ENCODE measurements at regions not wholly inside any gene's neighbourhood (a gene's known extent, or its start where the extent isn't known, plus 50 kb on each side); places are given as distances from the start of the nearest gene placed in this dataset.
"Not testable (repeated sequence)": the region's sequence is repeated elsewhere in the genome, so short reads cannot be mapped to it uniquely, and the experiment has no call there.

DNA sequence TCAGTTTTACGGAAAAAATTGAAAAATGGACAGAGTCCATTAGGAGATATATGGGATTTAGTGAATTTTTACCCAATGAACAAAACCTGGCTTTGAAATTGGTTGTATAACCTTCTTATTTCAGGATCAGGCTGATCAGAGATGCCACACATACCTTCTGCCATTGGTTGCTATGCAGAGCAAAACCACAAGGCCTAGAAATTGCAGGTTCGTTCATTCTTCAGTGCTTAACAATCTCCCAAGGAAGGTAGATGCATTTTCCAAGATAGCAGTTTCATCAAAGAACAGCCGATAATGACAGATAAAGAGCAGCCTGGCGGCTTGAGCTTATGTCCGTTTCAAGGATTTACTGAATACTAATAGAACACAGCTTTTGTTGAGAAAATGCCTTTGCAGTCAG is 868.8 kb downstream of the EPHA4 start:
- DNase-seq (ENCODE audit: extremely low read depth in 1 of 2, low read depth in 1 of 2): no peak

DNA sequence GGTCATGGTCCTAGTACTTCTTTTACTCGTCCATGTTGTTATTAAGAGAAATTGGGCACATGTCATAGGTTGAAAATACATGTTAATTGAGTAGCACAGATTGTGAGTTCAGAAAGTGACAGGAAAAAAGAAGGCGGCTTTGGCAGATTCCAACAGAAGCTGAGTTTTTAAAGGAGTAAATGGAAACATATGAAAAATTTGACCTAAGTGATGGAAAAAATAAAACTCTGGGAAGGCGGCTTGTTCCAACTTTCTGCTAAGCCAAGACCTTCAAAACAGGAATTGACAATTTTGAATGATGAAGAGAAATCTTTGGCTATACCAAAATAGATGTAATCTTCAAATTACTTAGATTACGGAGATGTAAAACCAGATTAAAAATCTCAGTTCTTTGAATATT is 868.0 kb downstream of the EPHA4 start:
- no peak for DNase-seq (ENCODE audit: extremely low read depth in 1 of 2, low read depth in 1 of 2)

DNA sequence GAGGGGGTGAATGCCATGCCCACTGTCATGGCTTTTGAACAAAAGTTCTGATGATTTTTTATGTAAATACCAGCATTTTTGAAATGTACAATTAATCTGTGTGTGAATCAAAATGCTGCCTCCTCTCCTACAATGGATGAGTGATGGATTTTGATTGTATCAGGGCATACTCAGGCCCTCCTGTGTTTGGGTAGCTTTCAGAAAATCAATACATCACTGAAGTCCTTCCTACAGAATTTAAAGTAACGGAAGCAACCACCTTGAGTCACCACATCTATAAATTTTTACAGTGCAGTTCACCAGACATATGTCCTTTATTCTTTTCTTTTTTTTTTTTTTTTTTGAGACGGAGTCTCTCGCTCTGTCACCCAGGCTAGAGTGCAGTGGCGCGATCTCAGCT is 867.3 kb downstream of the EPHA4 start:
- DNase-seq (ENCODE audit: extremely low read depth in 1 of 2, low read depth in 1 of 2): no peak

- no peak for DNase-seq (ENCODE audit: extremely low read depth in 1 of 2, low read depth in 1 of 2)
These were observed 866.4 kb downstream of the EPHA4 start for GRCh38 chr2:220705678-220706077.

- no peak for DNase-seq (ENCODE audit: extremely low read depth in 1 of 2, low read depth in 1 of 2)
These were observed 864.8 kb downstream of the EPHA4 start for GRCh38 chr2:220707261-220707660.

GRCh38 chr2:220708366-220708765 is 863.7 kb downstream of the EPHA4 start:
- no peak for DNase-seq (ENCODE audit: extremely low read depth in 1 of 2, low read depth in 1 of 2)

GRCh38 chr2:220717283-220717682 is 854.8 kb downstream of the EPHA4 start:
- DNase-seq (ENCODE audit: extremely low read depth in 1 of 2, low read depth in 1 of 2): no peak

DNA sequence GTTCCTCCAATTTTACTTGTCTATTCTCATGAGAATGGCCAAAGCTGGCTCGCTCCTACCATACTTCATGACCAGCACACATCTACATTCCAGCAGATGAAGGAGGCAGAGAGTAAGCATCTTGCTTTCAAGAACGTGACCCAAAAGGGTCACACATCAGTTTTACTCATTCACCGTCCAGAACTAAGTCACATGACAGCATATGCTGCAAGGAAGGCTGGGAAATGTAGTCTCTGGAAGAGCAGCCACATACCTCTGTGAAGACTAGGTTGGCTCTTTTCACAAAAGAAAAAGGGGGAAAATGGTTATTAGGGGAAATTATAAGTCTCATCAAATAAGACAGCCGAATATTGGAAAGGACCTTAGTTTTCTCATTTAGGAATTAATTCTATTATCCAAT is 835.3 kb downstream of the EPHA4 start:
- no peak for DNase-seq (ENCODE audit: extremely low read depth in 1 of 2, low read depth in 1 of 2)

DNA sequence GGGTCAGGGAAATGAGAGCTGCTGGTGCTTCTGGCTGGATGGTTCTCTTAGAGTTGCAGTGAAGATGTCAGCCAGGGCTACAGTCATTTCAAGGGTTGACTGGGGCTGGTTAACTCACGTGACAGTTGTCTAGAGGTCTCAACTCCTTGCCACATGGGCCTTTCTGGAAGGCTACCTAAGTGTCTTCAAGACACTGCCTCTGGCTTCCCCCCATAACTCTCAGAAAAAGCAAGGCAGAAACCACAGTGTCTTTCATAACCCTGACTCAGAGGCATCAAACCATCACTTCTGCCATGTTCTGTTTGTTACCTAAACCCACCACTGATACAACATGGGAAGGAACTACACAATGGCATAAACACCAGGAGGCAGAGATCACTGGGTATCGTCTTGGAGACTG is 828.9 kb downstream of the EPHA4 start:
- DNase-seq (ENCODE audit: extremely low read depth in 1 of 2, low read depth in 1 of 2): no peak

DNA sequence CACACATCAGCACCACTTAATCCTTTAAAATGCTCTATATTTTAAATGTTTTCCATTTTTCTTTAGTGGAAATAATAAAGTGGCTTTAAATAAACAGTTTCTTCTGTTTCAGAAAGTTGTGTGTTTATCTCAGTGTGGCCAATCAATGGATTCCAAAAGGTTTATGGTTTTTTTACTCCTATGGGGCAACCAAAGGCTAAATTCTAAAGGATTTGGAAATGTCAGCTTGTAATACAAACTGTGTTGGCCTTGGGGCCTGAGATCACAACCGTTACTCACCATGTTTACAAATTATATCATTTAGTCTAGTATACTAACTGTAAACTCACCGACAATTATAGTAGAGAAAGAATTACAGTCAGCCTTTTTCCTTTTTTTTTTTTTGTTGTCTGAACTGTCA is 827.2 kb downstream of the EPHA4 start:
- DNase-seq (ENCODE audit: extremely low read depth in 1 of 2, low read depth in 1 of 2): no peak

GRCh38 chr2:220745682-220746081 is 826.4 kb downstream of the EPHA4 start:
- DNase-seq (ENCODE audit: extremely low read depth in 1 of 2, low read depth in 1 of 2): no peak

GRCh38 chr2:220747736-220748135 is 824.4 kb downstream of the EPHA4 start:
- DNase-seq (ENCODE audit: extremely low read depth in 1 of 2, low read depth in 1 of 2): no peak

DNA sequence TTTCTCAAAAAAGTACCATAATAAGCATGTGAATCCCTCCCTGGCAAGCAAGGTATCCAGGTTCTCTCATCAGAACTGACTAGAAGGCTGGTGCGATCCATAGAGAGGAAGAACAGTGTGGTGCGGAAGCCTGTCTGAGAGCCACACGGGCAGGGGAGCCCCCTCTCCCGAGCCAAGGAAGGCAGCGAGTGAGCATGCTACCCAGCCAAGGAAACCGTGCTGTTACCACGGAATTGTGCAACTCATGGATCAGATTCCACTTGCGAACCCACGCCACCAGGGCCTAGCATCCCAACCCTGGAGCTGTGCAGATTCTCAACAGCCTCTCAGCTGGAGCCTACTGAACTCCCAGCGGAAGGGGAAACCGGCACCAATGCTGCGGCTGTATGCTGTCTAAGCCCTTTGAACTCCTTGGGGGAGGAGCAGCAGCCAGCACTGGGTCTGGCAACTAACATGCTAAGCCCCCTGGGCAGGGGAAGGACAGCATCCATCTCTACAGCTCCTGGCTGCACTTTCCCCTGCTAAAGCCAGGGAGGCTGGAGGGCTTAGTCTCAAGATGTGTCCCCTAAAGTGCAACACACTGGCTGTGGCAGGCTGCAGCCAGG is 823.1 kb downstream of the EPHA4 start:
- no peak for DNase-seq (ENCODE audit: extremely low read depth in 1 of 2, low read depth in 1 of 2)

GRCh38 chr2:220753486-220753885 is 818.6 kb downstream of the EPHA4 start:
- no peak for DNase-seq (ENCODE audit: extremely low read depth in 1 of 2, low read depth in 1 of 2)

- DNase-seq (ENCODE audit: extremely low read depth in 1 of 2, low read depth in 1 of 2): no peak
These were observed 815.5 kb downstream of the EPHA4 start for GRCh38 chr2:220756653-220757052.

- not testable (repeated sequence) for DNase-seq (ENCODE audit: extremely low read depth in 1 of 2, low read depth in 1 of 2)
These were observed 813.7 kb downstream of the EPHA4 start for GRCh38 chr2:220758376-220758775.

DNA sequence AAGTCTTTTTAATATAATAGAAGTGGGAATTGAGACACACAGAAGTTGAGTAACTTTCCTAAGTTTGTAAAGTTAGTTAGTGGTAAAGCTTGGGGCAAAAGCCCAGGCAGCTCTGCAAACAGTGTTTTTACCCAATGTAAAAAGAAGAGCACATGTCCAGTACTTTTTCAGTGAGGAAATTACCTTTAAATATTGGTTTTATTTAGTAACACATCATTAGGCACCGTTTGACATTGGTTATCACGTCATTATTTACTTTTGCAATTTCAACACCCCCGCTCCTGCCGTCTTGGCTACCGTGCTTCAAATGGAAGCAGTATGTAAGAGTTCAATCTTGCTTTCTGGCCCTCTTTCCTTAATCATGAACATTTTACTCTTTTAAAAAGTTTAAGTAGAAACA is 807.9 kb downstream of the EPHA4 start:
- no peak for DNase-seq (ENCODE audit: extremely low read depth in 1 of 2, low read depth in 1 of 2)

DNA sequence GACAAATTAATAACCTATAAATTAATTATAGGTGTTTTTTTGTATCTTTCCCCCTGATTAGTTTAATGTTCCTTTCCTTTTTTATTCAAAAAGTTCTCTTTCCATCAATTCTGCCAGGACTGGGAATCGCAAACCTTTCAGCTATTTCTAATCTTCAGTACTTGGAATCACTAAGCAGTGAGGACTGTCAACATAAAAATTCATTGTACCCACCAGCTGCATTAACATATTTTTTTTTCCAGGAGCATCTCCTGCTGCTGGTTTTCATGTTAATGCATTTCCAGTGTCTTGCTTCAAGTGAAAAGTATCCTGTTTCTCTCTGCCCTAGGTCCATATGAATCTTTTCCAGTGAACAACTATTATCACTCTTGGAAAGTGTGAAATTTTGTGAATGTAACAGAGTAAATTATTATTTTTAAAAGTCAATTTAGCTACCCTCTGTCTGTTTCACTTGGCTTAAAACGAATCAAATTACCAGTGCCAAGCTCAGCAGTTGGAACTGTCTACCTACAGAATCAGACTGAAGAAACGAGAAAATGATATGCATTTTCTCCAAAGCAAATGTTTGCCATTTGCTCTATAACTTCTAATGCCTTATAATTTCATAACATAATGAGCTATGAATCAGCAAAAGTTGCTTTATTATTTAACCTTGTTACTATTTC is 804.4 kb downstream of the EPHA4 start:
- DNase-seq (ENCODE audit: extremely low read depth in 1 of 2, low read depth in 1 of 2): no peak

DNA sequence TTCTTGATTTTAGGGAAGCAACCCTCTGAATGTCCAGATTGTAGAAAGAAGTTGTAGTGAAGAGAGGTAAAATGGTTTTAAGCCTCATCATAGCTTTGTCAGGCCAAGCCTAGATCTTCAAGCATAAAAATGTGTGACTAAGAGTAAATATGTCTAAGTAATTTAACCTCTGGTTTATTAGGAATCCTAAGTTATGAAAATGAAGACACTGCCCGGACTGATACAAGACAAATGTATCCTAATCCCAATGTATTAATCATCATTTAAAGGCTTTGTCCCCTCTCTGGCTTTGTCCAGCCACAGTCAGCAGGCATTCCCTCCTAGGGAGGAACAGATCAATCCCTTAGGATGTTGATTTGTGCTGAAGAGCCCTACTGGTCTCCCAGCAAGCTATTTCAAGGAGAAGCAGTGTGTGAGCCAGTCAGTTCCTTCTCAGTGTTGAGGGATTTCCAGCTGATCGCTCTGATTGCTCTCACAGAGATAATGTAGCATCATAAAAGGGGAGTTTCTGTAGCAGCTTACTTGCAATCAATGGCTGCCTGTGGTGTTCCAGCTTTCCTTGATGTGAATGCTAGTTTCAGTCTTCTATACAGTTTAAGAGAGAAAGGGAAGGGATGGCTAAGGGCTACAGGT is 796.1 kb downstream of the EPHA4 start:
- DNase-seq (ENCODE audit: extremely low read depth in 1 of 2, low read depth in 1 of 2): no peak

GRCh38 chr2:220779076-220779475 is 793.0 kb downstream of the EPHA4 start:
- not testable (repeated sequence) for DNase-seq (ENCODE audit: extremely low read depth in 1 of 2, low read depth in 1 of 2)

- no peak for DNase-seq (ENCODE audit: extremely low read depth in 1 of 2, low read depth in 1 of 2)
These were observed 792.6 kb downstream of the EPHA4 start for GRCh38 chr2:220779511-220779910.

DNA sequence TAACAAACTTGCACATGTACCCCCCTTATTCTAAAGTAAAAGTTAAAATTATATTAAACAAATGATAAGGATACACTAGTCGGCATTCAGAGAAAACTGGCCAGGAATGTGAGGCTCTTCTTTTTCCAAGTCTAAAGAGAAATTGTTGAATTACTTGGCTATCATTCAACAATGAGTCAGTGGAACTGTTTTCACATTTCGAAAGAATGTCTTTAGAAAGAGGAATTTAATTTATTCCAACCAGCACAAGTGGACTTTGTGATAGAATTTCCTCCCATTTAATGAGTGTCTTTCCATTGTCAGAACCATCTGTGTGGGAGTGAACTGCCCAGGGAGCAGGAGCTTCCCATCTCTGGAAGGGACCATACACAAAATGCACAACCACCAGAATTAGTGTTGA is 792.2 kb downstream of the EPHA4 start:
- no peak for DNase-seq (ENCODE audit: extremely low read depth in 1 of 2, low read depth in 1 of 2)
